ENCODE measurements at regions not wholly inside any gene's neighbourhood (a gene's known extent, or its start where the extent isn't known, plus 50 kb on each side); places are given as distances from the start of the nearest gene placed in this dataset.

DNA sequence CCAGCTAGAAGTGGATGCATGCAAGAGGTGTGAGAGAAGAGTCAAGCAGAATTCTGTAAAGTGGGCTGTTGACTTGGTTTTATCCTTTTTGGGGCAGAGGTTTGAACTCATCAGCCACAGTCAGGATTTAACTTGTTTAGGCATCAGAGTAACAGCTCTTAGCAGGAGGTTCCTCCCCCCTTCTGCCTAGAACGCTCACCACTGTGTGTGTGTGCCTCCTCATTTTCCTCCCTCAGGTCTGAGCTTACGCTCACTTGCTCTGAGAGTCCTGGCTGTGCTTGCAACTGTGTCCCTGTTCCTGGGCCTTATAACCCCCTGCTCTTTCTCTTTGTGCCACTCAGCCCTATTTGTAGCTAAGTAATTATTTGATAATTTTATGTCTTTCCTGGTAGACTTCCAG lies 167.9 kb downstream of the TMEM182 start:
- TF ChIP-seq NFATC3 (CRISPR knock-in tag; IDR thresholded peaks at IDR 0.05) (no peak), ZNF121 (CRISPR knock-in tag; IDR thresholded peaks at IDR 0.05) (no peak), FOXM1 (CRISPR knock-in tag; IDR thresholded peaks at IDR 0.05) (no peak), ZFX (CRISPR knock-in tag; IDR thresholded peaks at IDR 0.05; ENCODE audit: low read depth) (no peak), ETV5 (CRISPR knock-in tag; IDR thresholded peaks at IDR 0.05; ENCODE audit: borderline replicate concordance) (no peak), IRF2 (CRISPR knock-in tag; IDR thresholded peaks at IDR 0.05) (no peak), YY1 (IDR thresholded peaks at IDR 0.05; ENCODE audit: insufficient read depth, insufficient replicate concordance, low read depth, low read length) (no peak), ZNF510 (CRISPR knock-in tag; IDR thresholded peaks at IDR 0.05; ENCODE audit: low read depth) (no peak)
- TF ChIP-seq, protein P1, sequence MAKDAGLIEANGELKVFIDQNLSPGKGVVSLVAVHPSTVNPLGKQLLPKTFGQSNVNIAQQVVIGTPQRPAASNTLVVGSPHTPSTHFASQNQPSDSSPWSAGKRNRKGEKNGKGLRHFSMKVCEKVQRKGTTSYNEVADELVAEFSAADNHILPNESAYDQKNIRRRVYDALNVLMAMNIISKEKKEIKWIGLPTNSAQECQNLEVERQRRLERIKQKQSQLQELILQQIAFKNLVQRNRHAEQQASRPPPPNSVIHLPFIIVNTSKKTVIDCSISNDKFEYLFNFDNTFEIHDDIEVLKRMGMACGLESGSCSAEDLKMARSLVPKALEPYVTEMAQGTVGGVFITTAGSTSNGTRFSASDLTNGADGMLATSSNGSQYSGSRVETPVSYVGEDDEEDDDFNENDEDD (CRISPR knock-in tag; IDR thresholded peaks at IDR 0.05; ENCODE audit: borderline replicate concordance), result no peak
- TF ChIP-seq, protein P2, sequence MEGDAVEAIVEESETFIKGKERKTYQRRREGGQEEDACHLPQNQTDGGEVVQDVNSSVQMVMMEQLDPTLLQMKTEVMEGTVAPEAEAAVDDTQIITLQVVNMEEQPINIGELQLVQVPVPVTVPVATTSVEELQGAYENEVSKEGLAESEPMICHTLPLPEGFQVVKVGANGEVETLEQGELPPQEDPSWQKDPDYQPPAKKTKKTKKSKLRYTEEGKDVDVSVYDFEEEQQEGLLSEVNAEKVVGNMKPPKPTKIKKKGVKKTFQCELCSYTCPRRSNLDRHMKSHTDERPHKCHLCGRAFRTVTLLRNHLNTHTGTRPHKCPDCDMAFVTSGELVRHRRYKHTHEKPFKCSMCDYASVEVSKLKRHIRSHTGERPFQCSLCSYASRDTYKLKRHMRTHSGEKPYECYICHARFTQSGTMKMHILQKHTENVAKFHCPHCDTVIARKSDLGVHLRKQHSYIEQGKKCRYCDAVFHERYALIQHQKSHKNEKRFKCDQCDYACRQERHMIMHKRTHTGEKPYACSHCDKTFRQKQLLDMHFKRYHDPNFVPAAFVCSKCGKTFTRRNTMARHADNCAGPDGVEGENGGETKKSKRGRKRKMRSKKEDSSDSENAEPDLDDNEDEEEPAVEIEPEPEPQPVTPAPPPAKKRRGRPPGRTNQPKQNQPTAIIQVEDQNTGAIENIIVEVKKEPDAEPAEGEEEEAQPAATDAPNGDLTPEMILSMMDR (CRISPR knock-in tag; IDR thresholded peaks at IDR 0.05), result no peak
